SK-N-SH (cell line): ENCODE measurements at regions not wholly inside any gene's neighbourhood (a gene's known extent, or its start where the extent isn't known, plus 50 kb on each side); places are given as distances from the start of the nearest gene placed in this dataset.

Source experiments
- CTCF ChIA-PET: fragments of 300-600, 350-600 bp; formaldehyde crosslinking; extraction: SDS; loops from one replicate; lab custom pipeline; 2021; lab: Yijun Ruan, JAX
- POLR2A ChIA-PET: fragments of 350-600 bp; sonication (Branson Sonifier 250); formaldehyde crosslinking; extraction: SDS; loops from one replicate; lab custom pipeline; 2020; ENCODE audit warnings: antibody characterized with exemption, inconsistent platforms; lab: Yijun Ruan, JAX
- DNase-seq: peaks from one replicate; pipeline ENCODE4 v3.0.0; 2012
- H2AFZ ChIP-seq: fragments of 200-600 bp; sonication (generic); 2 replicates; pipeline ENCODE4 v1.8.1; 2016; ENCODE audit warnings: antibody characterized with exemption, mild to moderate bottlenecking, low read depth
- H3F3A ChIP-seq: fragments of 200-600 bp; sonication (generic); replicated peaks from 2 replicates; pipeline ENCODE3; 2016; ENCODE audit warnings: antibody characterized with exemption, mild to moderate bottlenecking; ENCODE audit not compliant: insufficient read depth
- H3K27ac ChIP-seq, 2 experiments: fragments of 200-500 bp in 1 of 2; fragments of 200-600 bp in 1 of 2; sonication (Bioruptor generic) in 1 of 2; sonication (generic), shearing (Covaris generic) in 1 of 2; 2 replicates each; pipeline versions ENCODE4 v1.5.1 to v1.6.1; 2014 to 2016; ENCODE audit warnings: low read depth in 2 of 2, inconsistent platforms in 1 of 2, low read length in 1 of 2, mild to moderate bottlenecking in 1 of 2, mixed read lengths in 1 of 2
- H3K27me3 ChIP-seq: fragments of 200-600 bp; sonication (generic), shearing (Covaris generic); 2 replicates; pipeline ENCODE4 v1.6.1; 2016; ENCODE audit warnings: mixed run types; ENCODE audit not compliant: insufficient read depth
- H3K36me3 ChIP-seq, 2 experiments: fragments of 200-500 bp in 1 of 2; fragments of 200-600 bp in 1 of 2; sonication (Bioruptor generic) in 1 of 2; sonication (generic) in 1 of 2; replicated peaks in 1 of 2; 2 replicates each; pipeline versions ENCODE3 to v1.5.1; 2014 to 2016; ENCODE audit warnings: low read length in 1 of 2, mild to moderate bottlenecking in 1 of 2; ENCODE audit not compliant: insufficient read depth in 2 of 2, control insufficient read depth in 1 of 2
- H3K4me1 ChIP-seq, 2 experiments: fragments of 200-500 bp in 1 of 2; fragments of 200-600 bp in 1 of 2; sonication (Bioruptor generic) in 1 of 2; sonication (generic), shearing (Covaris generic) in 1 of 2; 2 replicates each; pipeline versions ENCODE4 v1.5.1 to v1.6.1; 2014 to 2016; ENCODE audit warnings: low read depth in 1 of 2, low read length in 1 of 2, mixed run types in 1 of 2; ENCODE audit not compliant: insufficient read depth in 2 of 2, control insufficient read depth in 1 of 2
- H3K4me2 ChIP-seq: fragments of 200-600 bp; sonication (generic), shearing (Covaris generic); 2 replicates; pipeline ENCODE4 v1.6.1; 2017; ENCODE audit warnings: mixed run types
- H3K4me3 ChIP-seq, 2 experiments: fragments of 200-500 bp in 1 of 2; fragments of 200-600 bp in 1 of 2; sonication (Bioruptor generic) in 1 of 2; sonication (generic), shearing (Covaris generic) in 1 of 2; 2 replicates each; pipeline versions ENCODE4 v1.5.1 to v1.8.1; 2014 to 2016; ENCODE audit warnings: low read depth in 2 of 2, inconsistent platforms in 1 of 2, low read length in 1 of 2, mild to moderate bottlenecking in 1 of 2, mixed read lengths in 1 of 2, moderate library complexity in 1 of 2
- H3K79me2 ChIP-seq: fragments of 200-600 bp; sonication (generic); 2 replicates; pipeline ENCODE4 v1.8.1; 2017; ENCODE audit warnings: mild to moderate bottlenecking; ENCODE audit not compliant: insufficient read depth
- H3K9ac ChIP-seq: fragments of 200-600 bp; sonication (generic); 2 replicates; pipeline ENCODE4 v1.6.1; 2017; ENCODE audit warnings: mixed run types
- H3K9me2 ChIP-seq: fragments of 200-600 bp; sonication (generic); 2 replicates; pipeline ENCODE4 v1.6.1; 2017; ENCODE audit warnings: mixed run types
- H3K9me3 ChIP-seq: fragments of 200-600 bp; sonication (generic); 2 replicates; pipeline ENCODE4 v1.6.1; 2017; ENCODE audit warnings: mixed run types, mild to moderate bottlenecking, moderate library complexity
- H4K20me1 ChIP-seq: fragments of 200-600 bp; sonication (generic); 2 replicates; pipeline ENCODE4 v1.6.1; 2017; ENCODE audit warnings: mild to moderate bottlenecking, mixed run types; ENCODE audit not compliant: insufficient read depth
- CHD2 ChIP-seq: fragments of 150-350 bp; IDR thresholded peaks from 2 replicates; pipeline ENCODE4 v1.6.1; 2018; ENCODE audit warnings: low read length; ENCODE audit not compliant: partially characterized antibody
- CTCF ChIP-seq: fragments of 200-600 bp; sonication (generic); IDR thresholded peaks from 2 replicates; pipeline ENCODE4 v1.6.1; 2017; ENCODE audit warnings: antibody characterized with exemption, mild to moderate bottlenecking, moderate library complexity
- EP300 ChIP-seq, 2 experiments: IDR thresholded peaks; 2 replicates each; pipeline versions ENCODE4 v1.4.0 to v1.6.1; 2012; ENCODE audit warnings: borderline replicate concordance in 1 of 2, low read depth in 1 of 2, low read length in 1 of 2
- FOSL2 ChIP-seq: IDR thresholded peaks from 2 replicates; pipeline ENCODE4 v1.4.0; 2012; ENCODE audit warnings: low read depth, mild to moderate bottlenecking, moderate library complexity, borderline replicate concordance
- GATA2 ChIP-seq: sonication (generic); formaldehyde crosslinking; IDR thresholded peaks from 2 replicates; pipeline ENCODE4 v1.5.0; 2020; ENCODE audit warnings: mild to moderate bottlenecking, missing genetic modification reagents
- POLR2AphosphoS5 ChIP-seq: IDR thresholded peaks from 2 replicates; pipeline ENCODE4 v1.6.1; 2012; ENCODE audit warnings: low read depth, low read length
- RFX5 ChIP-seq: IDR thresholded peaks from 2 replicates; pipeline ENCODE4 v1.6.1; 2012; ENCODE audit warnings: mild to moderate bottlenecking, improper control_type of control experiment, low read length
- SMC3 ChIP-seq: IDR thresholded peaks from 2 replicates; pipeline ENCODE4 v1.6.1; 2012; ENCODE audit warnings: low read depth, low read length, improper control_type of control experiment
- TEAD4 ChIP-seq: IDR thresholded peaks from 2 replicates; pipeline ENCODE4 v1.4.0; 2012; ENCODE audit warnings: mild to moderate bottlenecking, borderline replicate concordance; ENCODE audit not compliant: insufficient read depth
- USF2 ChIP-seq: fragments of 150-350 bp; IDR thresholded peaks from 2 replicates; pipeline ENCODE4 v1.6.1; 2017; ENCODE audit warnings: antibody characterized with exemption, low read length, low read depth, borderline replicate concordance
- WGBS: methylation state at CpG from one replicate; pipeline ENCODE4 v1.1.6; 2017; ENCODE audit warnings: low lambda C conversion rate; 5-methylcytosine and 5-hydroxymethylcytosine counted together

- no peaks in the 10 kb centered on the region for H3K36me3 ChIP-seq
- H3K9me2 ChIP-seq, result no peaks in the 10 kb centered on the region
- no peak overlapping the region for H3K27ac ChIP-seq
- no peaks in the 10 kb centered on the region for H4K20me1 ChIP-seq
- no peak overlapping the region for H3K4me3 ChIP-seq
- H3K79me2 ChIP-seq, result no peaks in the 10 kb centered on the region
- CTCF ChIA-PET, result no interaction called here
- no peak for DNase-seq
- TF ChIP-seq FOSL2 (no peak), RFX5 (no peak), EP300 (IDR thresholded peaks at IDR 0.05; ENCODE audit: borderline replicate concordance in 1 of 2, low read depth in 1 of 2, low read length in 1 of 2) (no peak)
- TF ChIP-seq, all 33 proteins: peak for 0
- H3K4me2 ChIP-seq, result no peak overlapping the region
- no peaks in the 10 kb centered on the region for H3K9me3 ChIP-seq
- no peaks in the 10 kb centered on the region for H3F3A ChIP-seq
- H3K9ac ChIP-seq, result no peak overlapping the region
- no peaks in the 10 kb centered on the region for H3K27me3 ChIP-seq
- H3K4me1 ChIP-seq, result no peaks in the 10 kb centered on the region
- H2AFZ ChIP-seq, result no peak overlapping the region
- POLR2A ChIA-PET, result no interaction called here
- 4% methylated on average over 3 of the region's 3 CpGs for WGBS
Observed at GRCh38 chr6:91744566-91744965, 1157.7 kb upstream of the MAP3K7 start.

GRCh38 chr6:91743756-91744155 lies 1156.9 kb upstream of the MAP3K7 start:
- CTCF ChIA-PET, result no interaction called here
- POLR2A ChIA-PET, result no interaction called here
- no peaks in the 10 kb centered on the region for H3K9me3 ChIP-seq
- no peaks in the 10 kb centered on the region for H3K79me2 ChIP-seq
- H3K9ac ChIP-seq, result no peak overlapping the region
- no peak overlapping the region for H3K4me3 ChIP-seq
- H2AFZ ChIP-seq, result no peak overlapping the region
- TF ChIP-seq CTCF (no peak), USF2 (no peak)
- no peaks in the 10 kb centered on the region for H3K27me3 ChIP-seq
- no peaks in the 10 kb centered on the region for H3K4me1 ChIP-seq
- H3K36me3 ChIP-seq, result no peaks in the 10 kb centered on the region
- no peak overlapping the region for H3K4me2 ChIP-seq
- 0% methylated on average over 2 of the region's 2 CpGs for WGBS
- no peak overlapping the region for H3K27ac ChIP-seq
- DNase-seq, result no peak
- H3K9me2 ChIP-seq, result no peaks in the 10 kb centered on the region
- no peaks in the 10 kb centered on the region for H4K20me1 ChIP-seq
- H3F3A ChIP-seq, result no peaks in the 10 kb centered on the region

DNA sequence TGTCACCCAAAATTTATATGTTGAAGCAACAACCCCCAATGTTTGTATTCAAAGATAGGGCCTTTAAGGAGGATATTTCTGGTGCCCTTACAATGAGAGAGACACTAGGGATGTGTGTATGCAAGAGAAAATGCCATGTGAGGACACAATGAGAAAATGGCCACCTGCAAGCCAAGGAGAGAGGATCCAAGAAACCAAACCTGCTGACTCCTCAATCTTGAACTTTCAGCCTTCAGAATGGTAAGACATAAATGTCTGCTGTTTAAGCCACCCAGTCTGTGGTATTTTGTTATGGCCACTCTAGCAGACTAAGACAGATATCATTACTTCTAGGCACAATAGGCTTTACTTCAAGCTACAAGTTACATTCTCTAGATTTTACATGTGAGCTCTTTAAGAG lies 1145.1 kb upstream of the MAP3K7 start:
- POLR2A ChIA-PET, result no interaction called here
- Histone ChIP-seq H3K4me2 (no peak overlapping the region), H3K36me3 (no peaks in the 10 kb centered on the region), H3K27me3 (no peaks in the 10 kb centered on the region), H3F3A (no peaks in the 10 kb centered on the region), H3K9ac (no peak overlapping the region), H3K79me2 (no peaks in the 10 kb centered on the region), H3K9me3 (no peaks in the 10 kb centered on the region), H3K4me1 (no peaks in the 10 kb centered on the region), H3K9me2 (no peaks in the 10 kb centered on the region), H3K27ac (no peak overlapping the region), H3K4me3 (no peak overlapping the region), H2AFZ (no peak overlapping the region), H4K20me1 (no peaks in the 10 kb centered on the region)
- TF ChIP-seq EP300 (IDR thresholded peaks at IDR 0.05; ENCODE audit: borderline replicate concordance in 1 of 2, low read depth in 1 of 2, low read length in 1 of 2), result no peak
- no peak for TF ChIP-seq POLR2AphosphoS5
- TF ChIP-seq TEAD4, result no peak
- no peak for TF ChIP-seq GATA2 (CRISPR knock-in tag)
- no peak for TF ChIP-seq SMC3
- no peak for TF ChIP-seq CHD2
- DNase-seq, result no peak
- CTCF ChIA-PET, result no interaction called here
